ENCODE measurements at regions not wholly inside any gene's neighbourhood (a gene's known extent, or its start where the extent isn't known, plus 50 kb on each side); places are given as distances from the start of the nearest gene placed in this dataset.

- DNase-seq (ENCODE audit: low read depth, low spot score): no peak
- no peak overlapping the region for H3K4me3 ChIP-seq (ENCODE audit: low read depth, low read length)
- in situ Hi-C loops (cut with HindIII; ENCODE audit: low sequenced_read_pairs): no loop called here
- no peak for TF ChIP-seq CTCF (IDR thresholded peaks at IDR 0.05; ENCODE audit: low read depth, low read length)
Measured at GRCh38 chr15:62394079-62394478, 229.0 kb upstream of the C2CD4B start.

DNA sequence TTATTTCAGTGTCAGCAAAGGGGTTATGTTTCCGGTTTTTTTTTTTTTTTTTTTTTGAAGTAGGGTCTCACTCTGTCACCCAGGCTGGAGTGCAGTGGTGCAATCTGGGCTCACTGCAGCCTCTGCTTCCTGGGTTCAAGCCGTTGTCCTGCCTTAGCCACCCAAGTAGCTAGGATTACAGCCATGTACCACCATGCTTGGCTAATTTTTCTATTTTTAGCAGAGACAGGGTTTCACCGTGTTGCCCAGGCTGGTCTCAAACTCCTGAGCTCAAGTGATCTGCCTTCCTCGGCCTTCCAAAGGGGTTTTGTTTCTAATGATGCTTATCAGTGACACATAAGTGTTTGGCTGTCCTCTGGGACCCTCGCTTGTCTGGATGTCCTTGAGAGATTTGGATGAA lies 235.7 kb upstream of the C2CD4B start:
- in situ Hi-C loops (cut with HindIII; ENCODE audit: low sequenced_read_pairs): no loop called here
- H3K4me3 ChIP-seq (ENCODE audit: low read depth, low read length): no peak overlapping the region
- TF ChIP-seq CTCF (IDR thresholded peaks at IDR 0.05; ENCODE audit: low read depth, low read length): no peak
- no peak for DNase-seq (ENCODE audit: low read depth, low spot score)

DNA sequence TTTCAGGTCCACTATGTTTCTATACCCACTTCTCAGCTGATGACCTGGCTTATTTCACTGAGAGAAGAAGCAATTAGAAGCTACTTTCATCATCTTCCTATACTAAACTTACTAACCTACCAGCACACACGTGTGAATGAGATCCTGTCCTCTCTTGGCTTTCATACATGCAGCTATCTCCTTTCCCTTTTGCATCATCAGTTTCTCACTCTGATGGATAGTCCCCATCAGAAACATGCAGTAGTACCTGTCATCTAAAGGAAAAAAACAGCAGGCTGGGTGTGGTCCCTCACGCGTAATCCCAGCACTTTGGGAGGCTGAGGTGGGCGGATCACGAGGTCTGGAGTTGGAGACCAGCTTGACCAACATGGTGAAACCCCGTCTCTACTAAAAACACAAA lies 237.6 kb upstream of the C2CD4B start:
- H3K4me3 ChIP-seq (ENCODE audit: low read depth, low read length): no peak overlapping the region

GRCh38 chr15:62403164-62403809 lies 238.2 kb upstream of the C2CD4B start:
- no peak for TF ChIP-seq CTCF (IDR thresholded peaks at IDR 0.05; ENCODE audit: low read depth, low read length)
- in situ Hi-C loops (cut with HindIII; ENCODE audit: low sequenced_read_pairs): no loop called here

More for the DNA sequence above, 237.6 kb upstream of the C2CD4B start:
- no peak for DNase-seq (ENCODE audit: low read depth, low spot score)
- in situ Hi-C loops (cut with HindIII; ENCODE audit: low sequenced_read_pairs): no loop called here
- no peak for TF ChIP-seq CTCF (IDR thresholded peaks at IDR 0.05; ENCODE audit: low read depth, low read length)

GRCh38 chr15:62404194-62404985 lies 239.3 kb upstream of the C2CD4B start:
- DNase-seq (ENCODE audit: low read depth, low spot score): no peak
- in situ Hi-C loops (cut with HindIII; ENCODE audit: low sequenced_read_pairs): no loop called here
- H3K4me3 ChIP-seq (ENCODE audit: low read depth, low read length): no peak overlapping the region
- TF ChIP-seq CTCF (IDR thresholded peaks at IDR 0.05; ENCODE audit: low read depth, low read length): no peak

More at GRCh38 chr15:62403164-62403809, 238.2 kb upstream of the C2CD4B start:
- no peak overlapping the region for H3K4me3 ChIP-seq (ENCODE audit: low read depth, low read length)
- DNase-seq (ENCODE audit: low read depth, low spot score): peak; percentile 52

GRCh38 chr15:62406305-62406891 lies 241.3 kb upstream of the C2CD4B start:
- TF ChIP-seq CTCF (IDR thresholded peaks at IDR 0.05; ENCODE audit: low read depth, low read length): no peak
- in situ Hi-C loops (cut with HindIII; ENCODE audit: low sequenced_read_pairs): no loop called here
- no peak overlapping the region for H3K4me3 ChIP-seq (ENCODE audit: low read depth, low read length)
- no peak for DNase-seq (ENCODE audit: low read depth, low spot score)

All from astrocyte of the spinal cord (primary cell).